ENCODE measurements at regions not wholly inside any gene's neighbourhood (a gene's known extent, or its start where the extent isn't known, plus 50 kb on each side); places are given as distances from the start of the nearest gene placed in this dataset.

GRCh38 chr2:81260320-81260719, 955.8 kb upstream of the LRRTM1 start:
- no peak overlapping the region for H3K4me3 ChIP-seq (ENCODE audit: low read length)
- H3K9me3 ChIP-seq (ENCODE audit: low read length), result no peaks in the 10 kb centered on the region
- H3K27me3 ChIP-seq (ENCODE audit: insufficient read depth, low read length), result no peaks in the 10 kb centered on the region
- no peaks in the 10 kb centered on the region for H3K36me3 ChIP-seq (ENCODE audit: insufficient read depth, low read length)
- no peak overlapping the region for H2AFZ ChIP-seq (ENCODE audit: low read depth, low read length)
- no peaks in the 10 kb centered on the region for H3K4me1 ChIP-seq (ENCODE audit: insufficient read depth, low read length)

- H2AFZ ChIP-seq (ENCODE audit: low read depth, low read length), result no peak overlapping the region
- no peaks in the 10 kb centered on the region for H3K36me3 ChIP-seq (ENCODE audit: insufficient read depth, low read length)
- H3K27me3 ChIP-seq (ENCODE audit: insufficient read depth, low read length), result no peaks in the 10 kb centered on the region
- no peak overlapping the region for H3K4me3 ChIP-seq (ENCODE audit: low read length)
- peaks cover 6% of the 10 kb centered on the region for H3K4me1 ChIP-seq (ENCODE audit: insufficient read depth, low read length)
- no peaks in the 10 kb centered on the region for H3K9me3 ChIP-seq (ENCODE audit: low read length)
Observed at GRCh38 chr2:81250270-81250669, 945.7 kb upstream of the LRRTM1 start.

DNA sequence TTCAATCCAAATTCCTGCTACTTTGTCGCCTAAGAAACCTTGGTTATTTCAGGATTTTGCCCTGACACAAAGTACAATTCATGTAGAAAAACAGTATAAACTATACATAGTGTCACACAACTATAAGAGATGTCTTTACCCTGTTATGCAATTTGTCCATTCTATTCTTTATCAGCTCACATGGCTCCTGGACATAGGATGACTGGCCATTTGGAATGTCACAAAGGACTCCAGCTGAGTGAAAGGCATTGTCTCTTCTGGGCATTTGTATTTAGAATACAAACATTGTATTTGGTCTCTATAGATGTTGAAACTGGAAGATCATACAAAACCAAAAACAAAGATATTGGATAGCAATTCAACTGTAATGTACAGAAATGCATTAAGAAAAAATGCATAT, 944.6 kb upstream of the LRRTM1 start:
- Histone ChIP-seq H3K4me3 (ENCODE audit: low read length) (no peak overlapping the region), H3K4me1 (ENCODE audit: insufficient read depth, low read length) (peaks cover 6% of the 10 kb centered on the region), H3K27me3 (ENCODE audit: insufficient read depth, low read length) (no peaks in the 10 kb centered on the region), H3K9me3 (ENCODE audit: low read length) (no peaks in the 10 kb centered on the region), H3K36me3 (ENCODE audit: insufficient read depth, low read length) (no peaks in the 10 kb centered on the region), H2AFZ (ENCODE audit: low read depth, low read length) (no peak overlapping the region)

DNA sequence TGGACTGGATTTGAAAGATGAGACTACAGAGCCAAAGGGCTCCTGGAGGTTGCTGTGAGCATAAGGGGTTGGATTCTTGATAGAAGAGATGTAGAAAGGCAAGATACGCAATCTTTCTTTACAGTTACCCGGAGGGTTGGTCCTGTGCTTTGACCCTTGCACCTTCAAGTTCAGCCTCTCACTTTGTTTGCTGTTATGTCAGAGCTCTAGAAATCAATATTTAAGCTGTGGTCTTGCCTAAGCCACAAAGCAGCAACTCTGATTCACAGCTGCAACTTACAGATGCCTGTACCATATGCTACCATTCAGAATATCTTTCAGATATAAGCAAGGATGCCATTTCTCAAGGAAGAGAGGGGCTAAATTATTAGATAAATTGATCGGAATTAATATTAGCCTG, 943.1 kb upstream of the LRRTM1 start:
- Histone ChIP-seq H2AFZ (ENCODE audit: low read depth, low read length) (no peak overlapping the region), H3K36me3 (ENCODE audit: insufficient read depth, low read length) (no peaks in the 10 kb centered on the region), H3K4me1 (ENCODE audit: insufficient read depth, low read length) (peaks cover 6% of the 10 kb centered on the region), H3K27me3 (ENCODE audit: insufficient read depth, low read length) (no peaks in the 10 kb centered on the region), H3K9me3 (ENCODE audit: low read length) (no peaks in the 10 kb centered on the region), H3K4me3 (ENCODE audit: low read length) (no peak overlapping the region)

DNA sequence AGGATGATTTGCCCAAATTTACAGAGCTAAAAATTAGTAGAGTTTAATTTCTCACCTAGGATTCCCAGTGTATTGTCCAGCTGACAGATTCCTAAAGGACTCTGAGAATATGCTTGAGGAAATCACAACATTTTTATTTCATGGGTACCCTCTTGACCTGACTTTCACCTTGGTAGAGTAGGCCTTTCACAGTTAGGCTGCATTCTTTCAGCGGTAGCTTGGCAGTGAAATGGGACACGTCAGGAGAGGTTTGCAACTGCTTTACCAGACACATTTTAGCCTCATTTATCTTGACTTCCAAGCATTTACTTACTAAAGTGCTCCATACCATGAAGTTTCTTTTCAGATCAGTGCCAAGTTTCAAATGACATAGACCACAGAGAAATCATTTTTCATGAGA, 937.9 kb upstream of the LRRTM1 start:
- Histone ChIP-seq H3K36me3 (ENCODE audit: insufficient read depth, low read length) (no peaks in the 10 kb centered on the region), H3K4me3 (ENCODE audit: low read length) (no peak overlapping the region), H3K9me3 (ENCODE audit: low read length) (no peaks in the 10 kb centered on the region), H3K4me1 (ENCODE audit: insufficient read depth, low read length) (no peaks in the 10 kb centered on the region), H3K27me3 (ENCODE audit: insufficient read depth, low read length) (no peaks in the 10 kb centered on the region), H2AFZ (ENCODE audit: low read depth, low read length) (no peak overlapping the region)

- Histone ChIP-seq H3K27me3 (ENCODE audit: insufficient read depth, low read length) (no peaks in the 10 kb centered on the region), H3K4me3 (ENCODE audit: low read length) (no peak overlapping the region), H3K9me3 (ENCODE audit: low read length) (no peaks in the 10 kb centered on the region), H3K36me3 (ENCODE audit: insufficient read depth, low read length) (no peaks in the 10 kb centered on the region), H3K4me1 (ENCODE audit: insufficient read depth, low read length) (no peaks in the 10 kb centered on the region), H2AFZ (ENCODE audit: low read depth, low read length) (no peak overlapping the region)
Observed at GRCh38 chr2:81238462-81238861, 933.9 kb upstream of the LRRTM1 start.

DNA sequence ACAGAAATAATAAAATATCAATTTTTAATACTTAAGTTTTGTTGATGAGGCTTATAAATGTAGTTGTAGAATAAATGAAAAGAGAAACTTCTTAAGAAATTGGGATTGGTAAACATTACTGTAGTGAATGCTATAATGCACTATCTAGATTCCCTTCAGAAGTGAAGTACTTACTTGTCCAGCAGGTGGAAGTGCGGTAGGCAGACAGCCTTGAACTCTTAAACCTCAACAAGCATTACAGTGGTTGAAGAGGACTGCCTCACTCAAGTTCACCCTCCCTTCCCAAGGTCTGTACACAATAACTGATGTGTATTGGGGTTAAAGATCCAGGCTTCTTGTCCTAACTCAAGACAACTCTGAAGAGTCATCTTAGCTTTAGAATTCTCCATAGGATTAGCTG, 931.0 kb upstream of the LRRTM1 start:
- Histone ChIP-seq H3K27me3 (ENCODE audit: insufficient read depth, low read length) (no peaks in the 10 kb centered on the region), H3K9me3 (ENCODE audit: low read length) (no peaks in the 10 kb centered on the region), H3K4me1 (ENCODE audit: insufficient read depth, low read length) (no peaks in the 10 kb centered on the region), H2AFZ (ENCODE audit: low read depth, low read length) (no peak overlapping the region), H3K36me3 (ENCODE audit: insufficient read depth, low read length) (no peaks in the 10 kb centered on the region), H3K4me3 (ENCODE audit: low read length) (no peak overlapping the region)

GRCh38 chr2:81234711-81235110, 930.2 kb upstream of the LRRTM1 start:
- H3K27me3 ChIP-seq (ENCODE audit: insufficient read depth, low read length), result no peaks in the 10 kb centered on the region
- H3K4me1 ChIP-seq (ENCODE audit: insufficient read depth, low read length), result no peaks in the 10 kb centered on the region
- no peaks in the 10 kb centered on the region for H3K36me3 ChIP-seq (ENCODE audit: insufficient read depth, low read length)
- H2AFZ ChIP-seq (ENCODE audit: low read depth, low read length), result no peak overlapping the region
- H3K9me3 ChIP-seq (ENCODE audit: low read length), result no peaks in the 10 kb centered on the region
- no peak overlapping the region for H3K4me3 ChIP-seq (ENCODE audit: low read length)

GRCh38 chr2:81225756-81226155, 921.2 kb upstream of the LRRTM1 start:
- no peak overlapping the region for H3K4me3 ChIP-seq (ENCODE audit: low read length)
- no peaks in the 10 kb centered on the region for H3K27me3 ChIP-seq (ENCODE audit: insufficient read depth, low read length)
- H2AFZ ChIP-seq (ENCODE audit: low read depth, low read length), result no peak overlapping the region
- no peaks in the 10 kb centered on the region for H3K36me3 ChIP-seq (ENCODE audit: insufficient read depth, low read length)
- no peaks in the 10 kb centered on the region for H3K4me1 ChIP-seq (ENCODE audit: insufficient read depth, low read length)
- no peaks in the 10 kb centered on the region for H3K9me3 ChIP-seq (ENCODE audit: low read length)

GRCh38 chr2:81213598-81213997, 909.0 kb upstream of the LRRTM1 start:
- Histone ChIP-seq H3K4me1 (ENCODE audit: insufficient read depth, low read length) (no peaks in the 10 kb centered on the region), H3K36me3 (ENCODE audit: insufficient read depth, low read length) (no peaks in the 10 kb centered on the region), H3K4me3 (ENCODE audit: low read length) (no peak overlapping the region), H2AFZ (ENCODE audit: low read depth, low read length) (no peak overlapping the region), H3K27me3 (ENCODE audit: insufficient read depth, low read length) (no peaks in the 10 kb centered on the region), H3K9me3 (ENCODE audit: low read length) (no peaks in the 10 kb centered on the region)

GRCh38 chr2:81206216-81206615, 901.7 kb upstream of the LRRTM1 start:
- Histone ChIP-seq H3K4me1 (ENCODE audit: insufficient read depth, low read length) (no peaks in the 10 kb centered on the region), H3K36me3 (ENCODE audit: insufficient read depth, low read length) (no peaks in the 10 kb centered on the region), H3K9me3 (ENCODE audit: low read length) (no peaks in the 10 kb centered on the region), H2AFZ (ENCODE audit: low read depth, low read length) (no peak overlapping the region), H3K27me3 (ENCODE audit: insufficient read depth, low read length) (no peaks in the 10 kb centered on the region), H3K4me3 (ENCODE audit: low read length) (no peak overlapping the region)

GRCh38 chr2:81196933-81197628, 892.5 kb upstream of the LRRTM1 start:
- no peak overlapping the region for H2AFZ ChIP-seq (ENCODE audit: low read depth, low read length)
- no peaks in the 10 kb centered on the region for H3K36me3 ChIP-seq (ENCODE audit: insufficient read depth, low read length)
- H3K27me3 ChIP-seq (ENCODE audit: insufficient read depth, low read length), result no peaks in the 10 kb centered on the region

GRCh38 chr2:81196383-81196851, 891.9 kb upstream of the LRRTM1 start:
- no peak overlapping the region for H3K4me3 ChIP-seq (ENCODE audit: low read length)
- H2AFZ ChIP-seq (ENCODE audit: low read depth, low read length), result no peak overlapping the region
- no peaks in the 10 kb centered on the region for H3K36me3 ChIP-seq (ENCODE audit: insufficient read depth, low read length)
- no peaks in the 10 kb centered on the region for H3K27me3 ChIP-seq (ENCODE audit: insufficient read depth, low read length)
- H3K9me3 ChIP-seq (ENCODE audit: low read length), result no peaks in the 10 kb centered on the region
- no peaks in the 10 kb centered on the region for H3K4me1 ChIP-seq (ENCODE audit: insufficient read depth, low read length)

More at GRCh38 chr2:81196933-81197628, 892.5 kb upstream of the LRRTM1 start:
- no peak overlapping the region for H3K4me3 ChIP-seq (ENCODE audit: low read length)
- H3K4me1 ChIP-seq (ENCODE audit: insufficient read depth, low read length), result no peaks in the 10 kb centered on the region
- H3K9me3 ChIP-seq (ENCODE audit: low read length), result no peaks in the 10 kb centered on the region

- H3K4me3 ChIP-seq (ENCODE audit: low read length), result no peak overlapping the region
- H3K36me3 ChIP-seq (ENCODE audit: insufficient read depth, low read length), result no peaks in the 10 kb centered on the region
- no peak overlapping the region for H2AFZ ChIP-seq (ENCODE audit: low read depth, low read length)
Observed at GRCh38 chr2:81195774-81196382, 891.3 kb upstream of the LRRTM1 start.

More at GRCh38 chr2:81195774-81196382, 891.3 kb upstream of the LRRTM1 start:
- Histone ChIP-seq H3K27me3 (ENCODE audit: insufficient read depth, low read length) (no peaks in the 10 kb centered on the region), H3K9me3 (ENCODE audit: low read length) (no peaks in the 10 kb centered on the region), H3K4me1 (ENCODE audit: insufficient read depth, low read length) (no peaks in the 10 kb centered on the region)
